LNCAP (cell line): ENCODE measurements at regions not wholly inside any gene's neighbourhood (a gene's known extent, or its start where the extent isn't known, plus 50 kb on each side); places are given as distances from the start of the nearest gene placed in this dataset.

Experiments
- TF ChIP-seq, protein P1 (sequence below): fragments of 450-650 bp; IDR thresholded peaks from 2 replicates; pipeline ENCODE4 v1.5.1; 2017; ENCODE audit warnings: mild to moderate bottlenecking

GRCh38 chr4:63566658-63567057, 842.6 kb downstream of the TECRL start:
- TF ChIP-seq, protein P1, sequence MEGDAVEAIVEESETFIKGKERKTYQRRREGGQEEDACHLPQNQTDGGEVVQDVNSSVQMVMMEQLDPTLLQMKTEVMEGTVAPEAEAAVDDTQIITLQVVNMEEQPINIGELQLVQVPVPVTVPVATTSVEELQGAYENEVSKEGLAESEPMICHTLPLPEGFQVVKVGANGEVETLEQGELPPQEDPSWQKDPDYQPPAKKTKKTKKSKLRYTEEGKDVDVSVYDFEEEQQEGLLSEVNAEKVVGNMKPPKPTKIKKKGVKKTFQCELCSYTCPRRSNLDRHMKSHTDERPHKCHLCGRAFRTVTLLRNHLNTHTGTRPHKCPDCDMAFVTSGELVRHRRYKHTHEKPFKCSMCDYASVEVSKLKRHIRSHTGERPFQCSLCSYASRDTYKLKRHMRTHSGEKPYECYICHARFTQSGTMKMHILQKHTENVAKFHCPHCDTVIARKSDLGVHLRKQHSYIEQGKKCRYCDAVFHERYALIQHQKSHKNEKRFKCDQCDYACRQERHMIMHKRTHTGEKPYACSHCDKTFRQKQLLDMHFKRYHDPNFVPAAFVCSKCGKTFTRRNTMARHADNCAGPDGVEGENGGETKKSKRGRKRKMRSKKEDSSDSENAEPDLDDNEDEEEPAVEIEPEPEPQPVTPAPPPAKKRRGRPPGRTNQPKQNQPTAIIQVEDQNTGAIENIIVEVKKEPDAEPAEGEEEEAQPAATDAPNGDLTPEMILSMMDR = no peak

- TF ChIP-seq, protein P1 = peak; percentile 26; the same call in 1 of the 2 replicates
Measured at GRCh38 chr4:63563288-63564014, 845.8 kb downstream of the TECRL start.

GRCh38 chr4:63558709-63559108, 850.5 kb downstream of the TECRL start:
- TF ChIP-seq, protein P1 = no peak

- TF ChIP-seq, protein P1 = no peak
Measured at GRCh38 chr4:63556332-63556731, 852.9 kb downstream of the TECRL start.

DNA sequence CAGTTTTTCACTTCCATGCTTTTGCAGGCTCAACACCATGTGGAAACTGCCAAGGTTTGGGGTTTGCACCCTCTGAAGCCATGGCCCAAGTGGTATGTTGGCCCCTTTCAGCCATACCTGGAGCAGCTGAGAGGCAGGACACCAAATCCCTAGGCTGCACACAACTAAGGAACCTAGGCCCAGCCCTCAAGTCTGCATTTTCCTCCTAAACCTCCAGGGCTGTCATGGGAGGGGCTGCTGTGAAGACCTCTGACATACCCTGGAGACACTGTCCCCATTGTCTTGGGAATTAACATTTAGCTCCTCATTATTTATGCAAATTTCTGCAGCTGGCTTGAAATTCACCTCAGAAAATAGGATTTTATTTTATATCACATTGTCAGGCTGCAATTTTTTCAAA, 856.1 kb downstream of the TECRL start:
- TF ChIP-seq, protein P1 = no peak

GRCh38 chr4:63541828-63542227, 867.4 kb downstream of the TECRL start:
- TF ChIP-seq, protein P1 = no peak

GRCh38 chr4:63529581-63530337, 879.5 kb downstream of the TECRL start:
- TF ChIP-seq, protein P1 = no peak
